Activated T-helper 1 cell treated with Interleukin-2 at 50 U/mL for 16 hours (primary cell): ENCODE measurements at regions not wholly inside any gene's neighbourhood (a gene's known extent, or its start where the extent isn't known, plus 50 kb on each side); places are given as distances from the start of the nearest gene placed in this dataset.

ENCODE experiments used
- DNase-seq: peaks from one replicate; pipeline ENCODE4 v3.0.0-alpha.2; 2020; ENCODE audit warnings: low read depth

DNA sequence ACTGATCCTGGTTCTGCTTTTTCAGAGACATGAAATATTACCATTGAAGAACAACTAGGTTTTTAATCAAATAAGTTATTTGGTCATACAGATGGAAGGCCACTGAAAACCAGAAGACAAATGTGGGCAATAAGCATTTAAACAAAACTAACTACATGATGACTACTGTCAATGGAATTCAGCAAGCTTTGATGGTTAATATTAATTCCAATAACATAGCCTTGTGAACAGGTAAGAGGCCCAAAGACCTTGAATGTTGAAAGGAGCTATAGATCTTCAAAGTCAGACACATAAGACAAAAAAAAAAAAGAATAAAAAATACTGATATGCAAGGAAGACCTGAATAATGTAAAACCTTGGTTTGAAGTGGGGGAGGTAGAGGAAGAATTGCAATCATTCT is 1955.6 kb upstream of the CELF4 start:
- no peak for DNase-seq

DNA sequence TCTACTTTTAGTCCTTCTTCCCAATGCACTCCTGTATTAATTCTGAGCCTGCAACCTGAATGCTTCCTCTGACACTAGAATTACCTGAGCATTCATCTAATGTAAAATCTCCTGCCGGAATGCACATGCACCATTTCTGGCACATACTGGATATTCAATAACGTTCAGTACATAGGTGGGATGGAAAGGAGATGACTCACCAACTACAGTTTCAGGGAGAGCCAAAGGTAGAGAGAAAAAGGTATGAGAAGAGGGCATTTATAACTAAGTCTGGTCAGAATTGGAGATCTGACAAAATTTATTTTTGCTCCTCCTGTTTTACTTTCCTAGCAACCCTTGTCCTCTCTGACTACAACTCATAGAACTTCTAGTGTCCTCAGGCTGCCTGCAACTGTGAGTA is 1954.1 kb upstream of the CELF4 start:
- no peak for DNase-seq

DNA sequence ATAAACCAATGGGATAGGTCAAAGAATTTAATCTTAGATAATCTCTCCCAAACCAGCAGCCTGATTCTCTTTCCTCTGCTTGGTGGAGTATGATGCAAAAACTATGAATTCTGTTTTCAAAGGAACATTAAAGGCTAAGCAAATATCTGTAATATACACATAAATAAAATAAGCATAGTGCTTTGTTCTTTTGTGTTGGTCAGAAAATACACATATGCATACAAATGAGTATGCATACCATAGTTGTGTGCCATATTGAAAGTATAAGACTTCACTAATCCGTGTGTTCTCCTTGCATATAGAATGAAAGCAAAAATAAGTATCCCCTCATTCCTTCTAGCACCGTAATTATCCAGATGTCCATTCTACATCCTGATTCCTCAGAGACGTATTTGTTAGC is 1949.7 kb upstream of the CELF4 start:
- DNase-seq, result no peak

DNA sequence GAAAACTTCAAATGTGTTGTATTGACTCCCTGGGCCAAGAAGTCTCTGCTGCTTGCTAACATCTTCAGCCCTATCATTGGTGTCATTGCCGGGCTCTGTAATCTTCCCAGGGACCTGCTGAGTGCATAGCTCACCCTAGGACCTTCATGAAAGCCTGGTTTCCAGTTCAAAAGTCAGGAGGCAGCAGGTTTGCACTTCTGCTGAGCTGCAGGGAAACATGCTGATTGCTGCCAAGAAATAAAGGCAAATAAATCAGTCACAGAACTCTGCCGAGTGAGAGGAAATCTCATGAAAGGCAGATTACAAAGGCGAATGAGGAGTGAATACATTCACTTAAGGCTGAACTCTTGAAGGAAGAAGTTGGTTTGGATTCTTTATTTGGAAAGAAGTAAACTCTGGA is 1947.6 kb upstream of the CELF4 start:
- DNase-seq, result no peak

DNA sequence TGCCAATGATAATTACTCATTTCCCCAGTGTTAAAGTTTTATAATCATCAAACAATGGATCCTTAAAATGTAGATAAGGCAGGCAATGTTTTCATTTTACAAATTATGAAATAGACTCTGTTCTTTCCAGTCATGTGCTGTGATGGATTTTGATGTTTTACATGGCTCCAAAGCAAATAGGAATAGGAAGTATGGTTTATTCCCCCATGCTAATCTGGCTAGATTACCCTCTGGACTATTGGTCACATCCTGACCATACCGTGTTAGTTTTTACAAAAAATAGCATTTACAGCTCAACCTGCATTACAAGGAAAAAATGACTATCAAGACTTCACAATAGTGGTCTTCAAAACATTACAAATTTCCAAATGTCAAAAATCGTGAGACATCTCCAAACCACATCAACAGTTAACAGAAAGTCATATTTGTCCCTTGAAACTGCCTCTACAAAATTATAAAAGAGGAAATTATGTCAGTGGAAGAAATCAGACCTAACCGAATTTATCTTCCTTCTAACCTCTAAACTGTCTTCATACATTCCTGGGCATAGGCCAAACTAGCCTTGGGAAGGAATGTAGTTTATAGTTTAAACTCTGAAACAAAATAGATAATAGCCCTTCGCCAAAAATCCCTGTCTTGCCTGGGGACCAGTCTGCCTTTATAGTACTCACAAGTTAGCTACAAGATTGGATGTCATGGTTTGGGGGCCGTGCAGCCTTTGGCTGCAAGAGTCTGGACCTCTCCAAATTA is 1941.2 kb upstream of the CELF4 start:
- no peak for DNase-seq

DNA sequence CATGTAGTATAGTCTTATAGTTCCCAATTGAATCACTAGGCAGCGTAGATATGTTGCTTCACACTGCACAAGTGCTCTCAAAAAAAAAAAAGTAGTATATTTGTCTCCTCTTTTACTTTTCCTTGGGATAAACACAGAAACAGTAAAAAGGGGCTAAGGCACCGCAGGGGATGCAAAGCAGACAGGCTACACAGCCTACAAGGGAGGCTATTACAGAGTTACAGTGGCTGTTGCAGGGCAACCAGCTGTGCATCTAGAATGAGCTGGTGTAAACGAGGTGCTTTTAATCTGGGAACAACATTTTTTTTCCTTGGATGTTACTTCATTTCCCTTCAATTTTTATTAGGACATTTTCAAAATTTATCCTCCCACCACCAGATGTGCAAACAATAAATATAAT is 1934.7 kb upstream of the CELF4 start:
- DNase-seq, result no peak

DNA sequence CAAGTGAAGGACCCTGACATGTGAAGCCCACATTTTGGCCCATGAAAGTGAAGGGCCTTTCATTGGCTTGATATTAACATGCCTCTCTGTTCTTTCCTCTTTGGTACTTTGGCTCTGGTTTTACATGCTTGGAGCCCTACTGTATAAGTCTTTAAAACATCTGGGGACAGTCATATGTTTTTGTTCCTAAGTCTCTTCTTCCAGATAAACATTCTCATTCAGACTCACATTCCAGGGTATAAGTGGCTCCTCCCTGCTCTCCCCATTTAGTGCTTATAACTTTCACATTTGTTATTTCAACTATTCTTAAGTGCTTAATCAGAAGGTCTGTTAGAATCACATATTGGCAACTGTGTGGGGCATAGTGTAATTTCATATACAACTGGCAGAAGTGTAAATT is 1932.2 kb upstream of the CELF4 start:
- DNase-seq, result no peak

DNA sequence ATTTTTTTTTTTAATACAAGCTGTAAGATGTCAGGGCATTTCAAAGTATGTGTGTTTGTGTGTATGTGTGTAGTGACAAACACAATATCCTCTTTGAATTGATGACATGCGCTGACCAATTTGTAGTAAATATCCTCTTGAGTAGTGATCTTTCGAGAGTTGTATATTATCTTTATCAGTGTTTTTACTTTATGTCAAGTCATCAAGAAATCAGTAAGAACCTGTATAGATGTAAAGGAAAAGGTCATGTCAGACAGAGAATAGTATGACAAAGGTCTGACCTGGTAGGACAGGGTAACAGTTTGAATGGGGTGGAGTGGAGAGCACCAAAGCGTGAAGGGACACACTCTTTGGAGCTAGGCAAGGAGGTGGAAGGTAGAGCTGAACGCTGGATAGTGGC is 1931.4 kb upstream of the CELF4 start:
- DNase-seq, result no peak

DNA sequence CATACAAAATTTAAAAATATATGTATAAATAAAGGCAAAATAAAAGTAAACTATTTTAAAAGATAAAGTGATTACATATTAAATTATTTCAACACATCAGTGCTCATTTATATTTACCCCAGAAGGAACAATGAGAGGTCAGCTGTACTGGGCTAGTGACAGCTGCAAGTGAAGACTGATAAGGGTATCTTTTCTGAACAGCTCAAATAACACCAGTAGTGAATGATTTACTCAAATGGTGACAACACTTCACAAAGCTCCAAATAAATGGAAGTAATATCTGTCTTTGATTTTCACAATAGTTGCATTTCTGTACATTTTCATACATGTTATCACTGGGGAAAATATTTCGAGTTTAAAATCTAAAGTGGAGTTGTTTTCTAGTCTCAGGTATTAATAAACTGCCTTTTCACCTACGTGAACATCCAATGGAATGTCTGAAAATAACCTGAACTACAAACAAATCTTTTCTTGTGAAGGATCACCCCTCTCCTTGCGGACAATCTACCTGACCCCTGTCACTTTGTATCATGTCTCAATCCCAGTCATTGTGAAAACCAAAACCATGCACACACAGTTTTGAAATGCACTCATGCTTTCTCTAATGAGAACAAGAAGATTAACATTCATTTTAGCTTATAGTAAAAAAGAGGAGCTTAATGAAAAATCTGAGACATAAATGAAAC is 1928.8 kb upstream of the CELF4 start:
- DNase-seq, result no peak

DNA sequence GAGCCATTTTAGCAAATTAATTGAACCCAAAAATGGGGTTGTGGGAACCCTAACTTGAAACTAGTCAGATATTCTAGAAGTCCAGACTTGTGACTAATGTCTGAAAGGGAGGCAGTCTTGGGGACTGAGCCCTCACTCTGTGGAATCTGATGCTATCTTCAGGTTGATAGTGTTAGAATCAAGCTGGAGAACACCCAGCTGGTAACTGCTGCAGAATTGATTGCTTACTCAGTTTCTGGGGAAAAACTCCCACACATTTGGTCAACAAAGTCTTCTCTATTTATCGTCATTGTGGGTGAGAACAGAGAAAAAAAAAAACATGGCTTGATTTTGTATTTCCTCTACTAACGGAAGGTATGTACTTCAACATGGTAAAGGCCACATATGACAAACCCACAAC is 1925.8 kb upstream of the CELF4 start:
- no peak for DNase-seq

DNA sequence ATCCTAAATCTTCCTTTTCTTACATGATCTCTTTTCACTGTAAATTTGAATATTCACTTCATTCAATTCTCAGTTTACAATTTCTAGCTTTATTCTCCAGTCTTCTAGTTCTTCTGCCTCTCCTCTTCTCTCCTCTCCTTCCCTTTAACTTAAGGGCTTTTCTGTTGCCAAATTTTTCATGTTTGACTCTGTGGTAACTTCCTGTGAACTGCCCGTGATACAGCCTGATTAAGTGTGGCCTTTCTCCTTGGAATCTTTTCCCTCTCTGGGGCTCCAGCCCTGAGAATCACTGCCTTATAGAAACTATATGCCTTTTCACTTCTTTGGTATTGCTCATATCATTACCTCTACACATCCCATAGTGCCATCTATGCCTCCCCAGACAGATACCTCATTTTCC is 1923.8 kb upstream of the CELF4 start:
- no peak for DNase-seq

DNA sequence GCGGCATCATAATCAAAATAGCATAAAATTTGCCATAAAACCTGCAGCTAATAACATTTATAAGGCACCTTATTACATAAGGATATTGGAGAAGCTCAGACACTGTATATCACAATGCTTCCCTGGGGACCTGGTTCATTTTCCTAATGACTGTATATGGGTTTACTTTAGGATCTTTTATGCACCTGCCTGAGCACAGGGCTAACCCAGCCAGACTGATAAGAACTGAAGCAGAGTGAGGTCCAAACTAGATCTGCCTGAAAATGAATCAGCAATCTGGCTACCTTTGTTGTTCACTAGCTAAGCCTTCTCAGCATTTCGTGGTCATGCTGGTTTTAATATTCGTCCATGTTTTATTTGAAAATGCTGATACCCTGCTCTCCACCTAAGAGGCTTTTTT is 1922.3 kb upstream of the CELF4 start:
- no peak for DNase-seq

DNA sequence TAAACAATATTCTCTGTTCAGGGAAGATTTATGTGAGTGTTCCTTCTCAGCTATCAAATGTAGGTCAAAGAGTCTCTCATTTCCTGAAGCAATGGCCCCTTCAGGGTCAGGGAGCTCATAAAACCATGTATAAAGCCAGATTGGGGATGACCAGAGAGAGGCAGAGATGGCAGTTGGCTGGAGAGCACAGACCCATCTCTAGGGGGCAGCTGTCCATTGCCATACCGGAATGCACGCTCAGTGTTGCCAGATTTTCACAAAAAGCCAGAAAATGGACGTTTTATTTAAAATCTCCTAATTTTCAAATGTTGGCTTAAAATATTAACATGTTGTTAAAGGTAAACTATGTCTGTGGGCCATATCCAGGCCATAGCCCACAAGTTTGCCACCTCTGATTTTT is 1920.7 kb upstream of the CELF4 start:
- no peak for DNase-seq

DNA sequence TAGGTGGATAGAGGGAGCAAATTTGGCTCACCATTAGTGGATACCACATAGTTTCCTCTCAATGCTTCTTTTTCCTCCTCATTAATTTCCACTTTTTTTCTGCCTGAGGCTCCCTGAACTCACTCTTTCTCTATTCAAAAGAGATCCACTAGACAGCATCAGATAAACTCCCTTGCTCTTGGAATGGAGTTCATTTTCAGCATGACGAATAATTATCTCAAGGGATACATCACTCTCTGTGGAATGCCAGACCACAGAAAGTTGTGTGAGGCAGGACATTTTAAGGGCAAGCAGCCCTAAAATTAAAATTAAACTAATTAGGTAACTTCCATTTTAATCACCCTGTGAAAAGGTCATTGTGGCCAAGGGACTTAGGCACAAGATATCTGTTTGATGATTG is 1920.1 kb upstream of the CELF4 start:
- DNase-seq, result no peak

DNA sequence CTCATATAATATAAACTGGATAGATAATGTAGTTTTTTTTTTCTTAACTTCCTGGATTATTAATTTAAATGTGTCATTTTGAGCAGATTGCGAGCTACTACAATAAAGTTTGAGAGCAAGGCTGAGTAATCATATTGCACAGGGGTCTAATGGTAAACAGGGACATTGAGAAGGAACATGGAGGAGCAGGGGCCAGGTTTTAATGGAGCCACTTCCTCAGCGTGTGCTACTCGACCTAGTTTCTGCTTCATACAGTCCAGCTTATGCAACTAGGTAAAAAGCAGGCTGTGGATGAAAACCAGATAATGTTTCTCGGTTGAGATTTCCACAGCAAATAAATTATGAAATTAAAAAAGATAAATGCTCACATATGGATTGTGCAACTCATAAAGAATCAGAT is 1915.7 kb upstream of the CELF4 start:
- DNase-seq, result no peak

DNA sequence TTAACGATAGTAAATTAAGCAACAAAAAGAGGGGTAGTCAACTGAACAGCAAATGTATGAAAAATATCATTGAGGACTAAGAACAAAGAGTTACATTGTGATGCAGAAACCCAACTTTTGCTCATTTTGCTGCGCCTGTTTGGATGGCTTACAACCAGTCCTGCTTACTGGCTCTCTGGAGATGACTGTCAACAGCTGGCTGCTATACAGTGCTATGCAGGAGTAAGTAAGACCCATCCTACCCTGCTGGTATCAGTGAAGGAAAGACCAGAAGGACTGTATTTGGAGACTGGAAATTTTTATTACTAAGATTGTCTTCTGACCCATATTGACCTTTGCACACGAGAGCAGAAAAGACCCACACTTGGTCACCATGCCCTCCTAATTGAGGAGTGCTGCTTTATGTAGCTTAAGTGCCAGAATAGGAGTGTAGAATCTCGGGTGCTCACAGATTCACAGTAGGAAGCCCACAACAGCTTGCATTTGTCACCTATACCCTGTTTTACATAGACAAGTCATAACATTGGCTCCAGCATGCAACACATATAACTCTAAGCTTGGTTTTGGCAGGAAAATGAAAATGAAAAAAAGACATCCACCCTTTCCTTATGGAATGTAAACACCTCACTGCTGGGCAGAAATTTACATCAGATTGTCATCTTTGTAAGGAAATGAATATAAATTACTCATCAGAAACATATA is 1915.0 kb upstream of the CELF4 start:
- DNase-seq, result no peak

DNA sequence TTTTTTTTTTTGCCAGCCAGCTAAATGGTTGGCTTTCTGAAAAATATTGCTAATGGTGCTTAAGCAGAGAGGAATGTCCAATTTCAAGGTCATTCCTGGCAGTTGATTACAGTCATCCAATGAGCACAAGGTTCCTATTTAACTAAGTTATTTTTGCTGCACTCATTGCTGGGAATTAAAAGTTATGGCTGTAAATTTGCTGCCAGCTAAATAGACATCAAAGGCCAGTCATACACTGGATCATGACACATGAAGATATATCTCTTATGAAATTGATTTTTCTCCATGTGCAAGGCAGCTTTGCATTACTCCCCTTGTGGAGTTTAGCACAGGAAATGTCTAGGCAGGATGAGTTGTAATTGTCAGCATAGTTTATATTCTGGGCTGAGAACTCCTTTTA is 1898.4 kb upstream of the CELF4 start:
- no peak for DNase-seq

DNA sequence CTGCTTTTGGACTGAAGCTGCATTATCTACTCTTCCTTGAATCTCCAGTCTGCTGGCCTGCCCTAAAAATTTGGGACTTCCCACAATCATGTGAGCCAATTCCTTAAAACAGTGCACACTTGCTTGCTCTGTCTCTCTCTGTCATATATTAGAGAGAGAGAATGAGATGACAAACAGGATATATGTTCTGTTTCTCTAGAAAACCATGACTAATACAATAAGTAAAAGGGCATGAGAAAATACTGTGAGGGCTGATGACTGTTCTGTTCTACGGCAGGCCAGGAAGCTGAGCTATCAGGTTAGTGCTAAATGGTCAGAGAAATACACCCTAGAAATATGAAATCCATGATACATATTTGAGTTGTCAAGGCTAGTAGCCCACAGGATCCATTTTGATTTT is 1896.8 kb upstream of the CELF4 start:
- no peak for DNase-seq

DNA sequence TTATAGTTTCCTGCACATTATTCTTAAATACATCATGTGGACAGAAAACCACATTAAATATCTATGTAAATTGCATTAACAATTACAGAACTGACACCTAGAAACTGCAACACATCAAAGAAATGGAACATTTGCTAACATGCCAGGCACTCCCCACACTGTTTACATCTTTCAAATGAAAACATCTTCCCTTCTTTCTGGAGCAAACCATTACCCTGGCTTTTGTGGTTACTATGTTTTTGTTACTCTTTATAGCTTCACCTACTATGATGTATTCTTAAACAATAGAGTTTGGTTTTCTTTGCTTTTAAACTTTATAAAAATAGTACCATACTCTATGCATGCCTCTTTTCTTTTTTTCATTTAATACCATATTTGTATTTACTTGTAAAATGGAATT is 1894.5 kb upstream of the CELF4 start:
- no peak for DNase-seq

DNA sequence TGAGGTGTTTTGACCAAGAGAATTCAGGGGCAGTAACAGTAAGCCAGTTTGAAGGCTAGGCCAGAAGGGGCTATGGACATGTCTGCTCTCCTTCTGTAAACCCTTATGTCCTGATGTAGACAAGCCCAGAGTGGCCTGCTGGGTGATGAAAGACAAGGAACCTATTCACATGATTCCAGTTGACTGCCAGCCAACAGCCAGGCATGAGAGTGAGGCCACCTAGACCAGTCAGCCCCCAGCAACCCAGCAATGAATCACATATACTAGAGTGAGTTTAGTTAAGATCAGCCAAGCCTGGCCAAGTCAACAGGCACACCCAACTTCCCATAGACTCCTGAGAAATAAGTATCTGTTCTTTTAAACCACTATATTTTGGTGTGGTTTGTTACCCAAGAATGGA is 1889.7 kb upstream of the CELF4 start:
- no peak for DNase-seq

DNA sequence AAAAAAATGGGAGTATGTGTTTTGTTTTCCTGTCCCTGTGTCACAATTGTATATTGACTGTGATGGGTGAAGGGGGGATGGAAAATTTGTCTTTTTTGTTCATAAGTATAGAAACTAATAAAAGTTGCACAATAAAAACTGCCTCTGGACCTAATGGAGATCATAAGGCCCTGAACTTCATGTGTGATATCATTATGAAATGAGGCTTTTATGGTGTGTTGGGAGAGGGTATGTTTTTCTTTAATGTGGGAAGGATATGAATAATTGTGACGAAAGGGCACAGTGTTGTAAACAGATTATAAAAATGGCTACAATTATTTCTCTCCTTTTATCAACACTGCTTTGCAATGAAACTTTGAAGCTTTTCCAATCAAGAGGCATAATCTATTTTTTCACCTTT is 1889.3 kb upstream of the CELF4 start:
- no peak for DNase-seq

DNA sequence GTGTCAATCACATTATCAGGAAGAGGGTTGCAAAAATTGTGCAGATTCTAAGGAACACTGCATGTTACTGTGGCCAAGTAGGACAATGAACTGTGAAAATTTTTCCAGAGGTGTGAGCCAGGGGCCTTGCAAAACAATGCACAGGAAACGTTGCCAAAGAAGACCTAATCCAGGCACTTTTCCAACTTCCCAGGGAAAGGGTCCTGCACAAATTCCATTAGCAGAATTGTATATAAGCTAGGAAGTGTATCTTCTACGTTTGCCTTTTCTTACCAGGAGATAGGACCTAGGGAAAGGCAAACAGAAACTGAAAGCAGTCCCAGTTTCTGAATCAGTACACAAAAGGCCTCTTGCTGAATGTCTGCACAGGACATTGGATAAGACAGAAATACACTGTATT is 1888.3 kb upstream of the CELF4 start:
- no peak for DNase-seq

DNA sequence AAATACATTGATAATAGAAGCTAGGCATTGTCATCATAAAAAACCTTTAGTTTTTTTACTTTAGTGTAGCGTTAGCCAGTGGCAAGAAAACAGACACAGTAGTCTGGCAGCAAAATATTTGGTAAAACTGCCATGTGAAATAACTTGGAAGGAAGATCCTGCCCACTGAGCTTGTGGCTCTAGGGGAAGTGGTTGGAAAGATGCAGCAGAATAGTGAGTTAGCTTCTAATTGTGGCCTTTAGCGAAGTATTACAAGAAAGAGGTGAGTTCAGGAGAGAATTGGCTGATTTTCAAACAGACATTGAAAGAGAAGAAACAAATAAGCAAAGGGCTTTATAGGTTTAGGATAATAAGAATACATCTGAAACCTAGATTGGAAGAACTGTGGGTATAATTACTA is 1887.8 kb upstream of the CELF4 start:
- no peak for DNase-seq

DNA sequence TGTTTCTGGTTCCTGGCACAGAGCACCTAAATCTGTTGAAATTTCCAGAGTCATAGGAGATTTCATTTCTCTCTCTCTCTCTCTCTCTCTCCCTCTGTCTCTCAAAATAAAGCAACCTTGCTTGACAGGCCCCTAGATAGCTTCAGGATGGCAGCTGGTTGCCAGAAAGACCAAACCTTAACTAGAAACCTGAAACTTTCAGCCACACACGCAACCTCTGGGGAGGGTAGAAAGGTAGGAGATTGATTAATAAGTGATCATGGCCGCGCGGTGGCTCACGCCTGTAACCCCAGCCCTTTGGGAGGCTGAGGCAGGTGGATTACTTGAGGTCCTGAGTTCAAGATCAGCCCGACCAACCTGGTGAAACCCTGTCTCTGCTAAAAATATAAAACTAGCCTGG is 1885.4 kb upstream of the CELF4 start:
- no peak for DNase-seq
